ENCODE measurements at regions not wholly inside any gene's neighbourhood (a gene's known extent, or its start where the extent isn't known, plus 50 kb on each side); places are given as distances from the start of the nearest gene placed in this dataset.
"Not testable (repeated sequence)": the region's sequence is repeated elsewhere in the genome, so short reads cannot be mapped to it uniquely, and the experiment has no call there.

DNA sequence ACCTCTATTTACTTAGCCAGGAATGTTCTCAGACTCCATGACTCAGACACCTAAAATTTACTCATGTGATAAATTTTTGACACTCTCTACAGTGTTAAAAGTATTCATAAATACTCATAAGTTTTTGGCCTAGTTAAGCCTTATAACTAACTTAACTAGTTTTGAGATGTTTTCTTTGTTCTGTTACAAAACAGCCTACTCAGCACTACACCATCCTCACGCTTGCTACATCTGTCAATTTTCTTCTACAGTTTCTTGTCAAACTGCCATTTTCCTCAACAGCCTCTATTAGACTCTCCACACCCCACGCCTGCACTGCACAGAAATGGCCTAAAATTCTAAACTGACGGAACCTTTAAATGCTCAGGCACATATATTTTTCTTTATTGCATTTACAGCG lies 195.5 kb downstream of the ANXA1 start:
- DNase-seq: no peak

- no peak for DNase-seq
Observed at GRCh38 chr9:73347720-73348119, 196.1 kb downstream of the ANXA1 start.

DNA sequence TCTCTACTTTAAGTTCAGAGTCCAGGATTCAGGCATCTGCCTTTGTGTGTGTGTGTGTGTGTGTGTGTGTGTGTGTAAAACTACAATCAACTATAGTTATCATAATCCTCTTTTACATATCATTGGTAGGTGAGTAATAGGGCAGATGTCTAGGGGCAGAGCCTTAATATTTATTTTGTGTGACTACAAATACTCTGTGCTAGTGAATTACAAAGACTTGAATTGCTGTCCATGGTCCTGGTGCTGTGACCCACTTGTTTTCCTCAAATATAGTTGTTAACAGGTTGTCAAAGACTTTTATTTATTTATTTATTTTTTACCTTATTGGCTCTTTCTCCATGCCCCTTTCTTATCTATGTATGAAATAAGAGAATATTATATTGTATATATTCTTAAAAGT lies 196.8 kb downstream of the ANXA1 start:
- no peak for DNase-seq

GRCh38 chr9:73349476-73349875 lies 197.8 kb downstream of the ANXA1 start:
- DNase-seq: no peak

- no peak for DNase-seq
Observed at GRCh38 chr9:73357607-73358006, 205.9 kb downstream of the ANXA1 start.

- no peak for DNase-seq
Observed at GRCh38 chr9:73370053-73370452, 218.4 kb downstream of the ANXA1 start.

GRCh38 chr9:73371801-73372200 lies 220.1 kb downstream of the ANXA1 start:
- DNase-seq: no peak

DNA sequence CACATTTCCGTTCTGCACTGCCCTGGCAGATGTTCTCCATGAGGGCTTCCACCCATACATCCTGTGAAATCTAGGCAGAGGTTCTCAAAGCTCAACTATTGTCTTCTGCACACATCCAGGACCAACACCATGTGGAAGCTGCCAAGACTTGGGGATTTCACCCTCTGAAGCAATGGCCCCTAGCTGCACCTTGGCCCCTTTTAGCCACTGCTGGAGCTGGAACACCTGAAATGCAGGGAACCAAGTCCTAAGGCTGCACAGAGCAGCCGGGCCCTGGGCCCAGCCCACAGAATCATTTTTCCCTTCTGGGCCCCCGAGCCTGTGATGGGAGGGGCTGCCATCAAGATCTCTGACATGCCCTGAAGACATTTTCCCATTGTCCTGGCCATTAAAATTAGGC lies 228.7 kb downstream of the ANXA1 start:
- no peak for DNase-seq

GRCh38 chr9:73402081-73403028 lies 250.7 kb downstream of the ANXA1 start:
- DNase-seq: no peak

GRCh38 chr9:73411494-73411893 lies 259.8 kb downstream of the ANXA1 start:
- DNase-seq: no peak

DNA sequence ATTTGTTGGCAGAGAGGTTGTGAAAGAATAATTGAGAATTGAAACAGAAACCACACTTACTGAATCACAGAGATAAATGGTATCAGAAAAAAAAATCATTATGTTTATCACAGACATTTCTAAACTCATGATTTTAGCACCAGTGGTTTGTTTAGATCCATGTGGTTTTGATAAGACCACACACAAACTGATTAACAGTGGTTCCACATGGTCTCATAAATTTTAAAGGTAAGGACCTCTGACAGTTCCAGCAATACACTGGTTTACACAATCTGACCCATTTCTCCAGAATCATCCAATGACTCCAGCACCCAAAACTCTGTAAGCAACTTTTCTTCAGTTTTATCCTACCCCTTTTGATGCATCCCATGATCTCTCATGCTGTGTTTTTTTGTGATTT lies 261.2 kb downstream of the ANXA1 start:
- no peak for DNase-seq

DNA sequence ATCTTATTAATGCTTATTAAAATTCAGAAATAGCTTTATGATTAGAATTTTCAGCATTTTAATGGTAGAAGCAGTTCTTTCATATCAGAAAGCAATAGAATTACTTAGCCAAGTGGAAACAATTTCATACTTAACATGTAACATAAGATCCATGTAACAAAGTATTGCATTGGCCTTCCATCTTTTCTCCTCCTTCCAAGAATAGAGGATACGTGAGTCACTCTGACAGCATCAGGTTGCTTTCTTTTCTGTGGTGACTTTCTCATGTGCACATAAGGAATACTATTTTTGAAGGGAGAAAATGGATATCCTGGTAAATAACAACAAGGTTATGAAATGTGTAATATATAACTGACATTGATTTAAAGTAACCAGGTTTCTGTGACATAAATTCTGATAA lies 272.2 kb downstream of the ANXA1 start:
- DNase-seq: no peak

GRCh38 chr9:73426269-73426668 lies 274.6 kb downstream of the ANXA1 start:
- no peak for DNase-seq

DNA sequence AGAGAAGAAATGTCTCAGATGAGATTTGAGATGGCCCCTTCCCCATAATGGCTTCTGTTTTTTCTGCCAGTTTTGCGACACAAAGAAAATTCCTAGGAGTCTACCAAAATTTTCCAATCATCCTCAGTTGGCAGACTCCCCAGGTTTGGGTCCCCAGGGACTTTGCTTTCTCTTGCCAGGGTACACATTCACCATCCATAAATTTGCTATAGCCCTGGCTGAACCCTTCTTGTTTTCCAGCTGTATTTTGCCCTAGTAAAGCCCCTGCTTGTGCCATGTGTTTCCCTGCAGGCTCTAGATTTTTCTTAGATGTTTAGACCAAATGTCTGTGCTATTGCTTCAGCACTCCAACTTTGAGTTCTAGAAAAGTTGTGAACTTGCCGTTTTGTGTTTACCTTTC lies 283.2 kb downstream of the ANXA1 start:
- no peak for DNase-seq

- no peak for DNase-seq
Observed at GRCh38 chr9:73437758-73438157, 286.1 kb downstream of the ANXA1 start.

DNA sequence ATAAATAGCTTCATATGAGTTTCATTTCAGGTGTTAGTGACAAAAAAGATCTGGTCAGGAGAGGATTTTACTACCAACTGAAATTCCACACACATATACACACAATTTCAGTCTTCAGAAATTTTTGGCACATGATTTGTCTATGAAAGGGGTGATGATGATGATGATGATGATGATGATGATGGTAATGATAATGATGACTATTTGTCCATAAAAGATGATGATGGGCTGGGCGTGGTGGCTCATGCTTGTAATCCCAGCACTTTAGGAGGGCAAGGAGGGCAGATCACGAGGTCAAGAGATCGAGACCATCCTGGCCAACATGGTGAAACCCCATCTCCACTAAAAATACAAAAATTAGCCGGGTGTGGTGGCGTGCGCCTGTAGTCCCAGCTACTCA lies 288.2 kb downstream of the ANXA1 start:
- not testable (repeated sequence) for DNase-seq

DNA sequence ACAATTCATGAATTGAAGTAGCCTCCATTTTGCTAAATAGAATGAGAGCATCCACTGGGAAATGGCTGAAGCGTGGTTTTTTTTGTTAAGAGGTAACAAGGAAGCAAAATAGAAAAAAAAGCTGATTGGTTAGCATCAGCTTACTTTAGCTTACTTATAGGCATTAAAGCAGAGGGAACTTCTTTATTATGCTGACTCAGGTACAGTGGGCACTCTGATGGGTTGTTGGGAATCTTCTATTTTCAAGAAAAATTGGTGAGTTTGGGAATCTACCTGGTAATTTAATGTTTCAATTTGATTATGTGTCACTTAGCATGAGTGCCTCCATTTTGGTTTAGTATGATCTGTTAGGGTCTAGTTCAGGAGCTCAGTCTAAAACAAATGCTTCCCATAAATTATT lies 289.6 kb downstream of the ANXA1 start:
- no peak for DNase-seq

DNA sequence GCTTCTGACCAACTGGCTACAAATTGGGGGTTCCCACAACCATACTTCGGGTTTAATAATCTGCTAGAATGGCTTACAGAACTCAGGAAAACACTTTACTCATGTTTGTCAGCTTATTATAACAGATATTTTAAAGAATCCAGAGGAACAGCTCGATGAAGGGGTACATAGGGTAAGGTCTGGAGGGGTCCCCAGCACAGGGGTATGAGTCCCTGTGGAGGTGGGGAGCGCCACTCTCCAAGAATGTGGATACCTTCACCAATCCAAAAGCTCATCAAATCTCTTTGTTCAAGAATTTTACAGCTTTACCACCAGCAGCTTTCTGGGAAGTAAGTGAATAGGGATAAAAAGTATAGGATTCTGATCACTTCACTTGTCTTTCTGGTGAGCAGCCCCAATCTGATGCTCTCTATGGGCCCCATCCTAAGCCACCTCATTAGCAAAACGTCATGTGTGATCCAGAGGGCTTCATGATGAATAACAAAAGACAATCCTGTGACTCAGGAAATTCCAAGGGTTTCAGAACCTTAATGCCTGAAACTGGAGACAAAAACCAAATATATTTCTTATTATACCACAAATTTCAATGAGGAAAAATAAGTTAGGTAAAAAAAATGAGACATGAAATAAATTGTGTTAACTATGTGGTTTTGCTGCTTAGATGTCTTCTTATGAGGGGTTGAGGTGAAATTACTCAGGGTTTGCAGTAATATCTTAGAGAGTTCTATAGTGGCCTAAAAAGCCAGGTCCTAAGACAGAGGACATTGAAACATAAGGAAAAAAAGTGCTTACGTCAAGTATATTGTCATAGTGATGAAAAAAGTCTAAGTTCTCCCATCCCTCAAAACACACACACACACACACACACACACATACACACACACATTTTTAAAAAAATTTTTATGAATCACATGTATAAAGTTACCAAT lies 290.5 kb downstream of the ANXA1 start:
- no peak for DNase-seq

GRCh38 chr9:73444821-73445220 lies 293.2 kb downstream of the ANXA1 start:
- no peak for DNase-seq

DNA sequence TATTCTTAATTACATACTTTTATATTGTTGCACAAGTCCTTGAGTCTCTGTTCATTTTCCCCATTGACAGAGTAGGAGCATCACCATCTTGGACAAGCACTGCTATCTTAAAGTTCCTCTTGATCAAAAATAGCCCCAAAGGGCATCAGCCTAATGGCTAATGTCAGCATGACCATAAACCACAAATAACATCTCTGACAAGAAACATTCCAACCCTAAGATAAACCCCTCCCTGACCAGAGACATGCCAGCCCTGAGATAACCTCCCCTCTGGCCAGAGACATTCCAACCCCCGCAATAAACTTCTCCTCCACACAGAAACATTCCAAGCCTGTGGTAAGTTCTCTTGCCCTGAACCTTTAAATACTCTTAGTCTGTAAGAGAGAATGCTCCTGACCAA lies 293.7 kb downstream of the ANXA1 start:
- DNase-seq: not testable (repeated sequence)

DNA sequence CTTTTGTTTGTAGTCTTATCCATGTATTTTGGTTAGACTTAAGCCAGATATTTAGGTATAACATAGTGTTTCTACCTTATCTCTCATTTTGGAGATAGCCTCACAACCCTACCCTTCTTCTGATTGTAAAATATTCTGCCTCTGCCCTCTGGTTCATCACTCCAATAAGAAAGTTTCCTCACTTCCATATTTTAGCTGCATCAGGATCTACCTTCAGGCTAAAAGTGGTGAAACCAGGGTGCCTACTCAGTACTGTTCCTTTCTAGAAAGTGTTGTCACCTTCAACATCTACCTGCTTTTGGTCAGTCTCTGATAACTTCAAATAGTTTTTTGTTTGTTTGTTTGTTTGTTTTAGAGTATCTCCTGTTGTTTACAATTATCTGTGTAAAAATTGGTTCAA lies 294.6 kb downstream of the ANXA1 start:
- no peak for DNase-seq

GRCh38 chr9:73451003-73451402 lies 299.3 kb downstream of the ANXA1 start:
- DNase-seq: no peak

DNA sequence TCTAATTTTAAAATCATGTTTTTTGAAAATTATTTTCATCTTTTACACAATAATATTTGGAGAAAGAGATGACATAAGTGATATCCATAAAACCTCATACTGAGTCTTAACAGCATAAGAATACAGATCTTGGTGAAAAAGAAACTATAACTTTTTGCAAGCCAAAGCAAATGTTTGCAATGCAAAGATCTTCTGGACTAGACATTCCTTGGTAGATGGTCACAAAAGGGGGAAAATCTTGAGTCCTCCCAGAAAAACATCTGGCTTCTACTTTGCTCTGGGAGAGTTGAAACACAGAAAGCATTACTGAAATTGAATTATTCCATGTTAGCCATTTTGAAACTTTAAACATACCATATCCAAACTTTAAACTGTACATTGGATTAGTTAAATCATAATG lies 308.2 kb downstream of the ANXA1 start:
- no peak for DNase-seq

GRCh38 chr9:73468716-73469115 lies 317.1 kb downstream of the ANXA1 start:
- DNase-seq: no peak

Measured in activated T-cell treated with anti-CD3 and anti-CD28 coated beads for 4 hours (primary cell).